ENCODE measurements at regions not wholly inside any gene's neighbourhood (a gene's known extent, or its start where the extent isn't known, plus 50 kb on each side); places are given as distances from the start of the nearest gene placed in this dataset.

GRCh38 chr3:84125201-84125721 is 833.5 kb upstream of the CADM2 start:
- Histone ChIP-seq H3K27me3 (ENCODE audit: insufficient read depth, low read length, poor library complexity, severe bottlenecking) (no peaks in the 10 kb centered on the region), H3K36me3 (ENCODE audit: insufficient read depth, low read length) (no peaks in the 10 kb centered on the region), H3K4me2 (ENCODE audit: low read depth, low read length, poor library complexity, severe bottlenecking) (no peak overlapping the region), H4K20me1 (ENCODE audit: insufficient read depth, low read length, poor library complexity, severe bottlenecking) (no peaks in the 10 kb centered on the region), H3K79me2 (ENCODE audit: insufficient read depth, low read length) (no peaks in the 10 kb centered on the region), H3K9me2 (replicated peaks; ENCODE audit: low read depth, low read length) (no peaks in the 10 kb centered on the region), H2AFZ (ENCODE audit: low read length) (no peak overlapping the region), H3K9me3 (ENCODE audit: insufficient read depth, low read depth, low read length) (no peaks in the 10 kb centered on the region), H3K4me3 (ENCODE audit: low read length, poor library complexity, severe bottlenecking) (no peak overlapping the region), H3F3A (ENCODE audit: low read depth) (no peaks in the 10 kb centered on the region), H3K4me1 (ENCODE audit: insufficient read depth, low read length, poor library complexity, severe bottlenecking) (no peaks in the 10 kb centered on the region), H3K9ac (ENCODE audit: low read depth, low read length, poor library complexity, severe bottlenecking) (no peak overlapping the region)
- TF ChIP-seq EZH2phosphoT487 (IDR thresholded peaks at IDR 0.05; ENCODE audit: borderline replicate concordance) (no peak), CTCF (conservative IDR thresholded peaks at IDR 0.05; ENCODE audit: low read length) (no peak)

DNA sequence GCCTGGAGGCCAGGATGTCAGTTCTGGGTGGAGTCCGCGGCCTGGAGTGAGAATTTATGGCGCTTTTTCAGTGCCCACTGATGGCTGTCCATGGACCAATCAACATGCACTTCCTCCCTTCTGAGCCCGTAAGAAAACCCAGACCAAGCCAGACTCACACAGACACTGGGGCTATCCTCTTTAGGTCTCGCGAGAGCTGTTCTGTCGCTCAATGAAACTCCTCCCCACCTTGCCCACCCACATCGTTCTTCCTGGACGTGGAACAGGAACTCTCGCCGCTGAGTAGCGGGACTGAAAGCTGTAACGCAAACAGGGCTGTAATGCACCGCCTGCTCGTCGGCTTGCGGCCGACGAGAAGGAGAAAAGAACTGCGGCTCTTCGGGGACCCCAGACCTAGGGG is 833.0 kb upstream of the CADM2 start:
- Histone ChIP-seq H3K27me3 (ENCODE audit: insufficient read depth, low read length, poor library complexity, severe bottlenecking) (no peaks in the 10 kb centered on the region), H3K36me3 (ENCODE audit: insufficient read depth, low read length) (no peaks in the 10 kb centered on the region), H3K9ac (ENCODE audit: low read depth, low read length, poor library complexity, severe bottlenecking) (no peak overlapping the region), H3K4me3 (ENCODE audit: low read length, poor library complexity, severe bottlenecking) (no peak overlapping the region), H3K79me2 (ENCODE audit: insufficient read depth, low read length) (no peaks in the 10 kb centered on the region), H3K4me2 (ENCODE audit: low read depth, low read length, poor library complexity, severe bottlenecking) (no peak overlapping the region), H2AFZ (ENCODE audit: low read length) (no peak overlapping the region), H3K9me2 (replicated peaks; ENCODE audit: low read depth, low read length) (no peaks in the 10 kb centered on the region), H3K4me1 (ENCODE audit: insufficient read depth, low read length, poor library complexity, severe bottlenecking) (no peaks in the 10 kb centered on the region), H3K9me3 (ENCODE audit: insufficient read depth, low read depth, low read length) (no peaks in the 10 kb centered on the region), H3F3A (ENCODE audit: low read depth) (no peaks in the 10 kb centered on the region), H4K20me1 (ENCODE audit: insufficient read depth, low read length, poor library complexity, severe bottlenecking) (no peaks in the 10 kb centered on the region)
- no peak for TF ChIP-seq EZH2phosphoT487 (IDR thresholded peaks at IDR 0.05; ENCODE audit: borderline replicate concordance)
- TF ChIP-seq CTCF (conservative IDR thresholded peaks at IDR 0.05; ENCODE audit: low read length), result no peak

DNA sequence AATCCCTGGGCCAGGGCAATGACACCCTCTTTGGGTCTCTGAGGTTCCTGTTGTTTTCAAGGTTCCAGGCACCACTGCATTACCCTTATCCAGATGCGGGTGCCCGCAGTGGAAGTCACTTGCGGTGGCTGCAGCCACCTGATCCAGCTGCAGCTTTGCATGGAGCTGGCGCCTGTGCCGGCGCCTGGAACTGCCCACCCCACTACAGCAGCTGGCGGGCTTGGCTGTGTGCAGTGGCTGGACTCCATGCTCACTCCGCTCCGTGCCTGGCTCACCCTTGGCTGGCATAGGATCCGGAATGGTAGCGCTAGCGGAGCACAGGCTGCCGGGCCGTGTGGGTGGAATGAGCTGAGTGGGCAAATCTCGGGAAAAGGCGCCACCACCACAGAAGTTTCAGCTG is 832.6 kb upstream of the CADM2 start:
- H3K9me3 ChIP-seq (ENCODE audit: insufficient read depth, low read depth, low read length), result no peaks in the 10 kb centered on the region
- no peaks in the 10 kb centered on the region for H3F3A ChIP-seq (ENCODE audit: low read depth)
- no peak overlapping the region for H2AFZ ChIP-seq (ENCODE audit: low read length)
- H3K79me2 ChIP-seq (ENCODE audit: insufficient read depth, low read length), result no peaks in the 10 kb centered on the region
- no peak overlapping the region for H3K9ac ChIP-seq (ENCODE audit: low read depth, low read length, poor library complexity, severe bottlenecking)
- no peaks in the 10 kb centered on the region for H3K4me1 ChIP-seq (ENCODE audit: insufficient read depth, low read length, poor library complexity, severe bottlenecking)
- H4K20me1 ChIP-seq (ENCODE audit: insufficient read depth, low read length, poor library complexity, severe bottlenecking), result no peaks in the 10 kb centered on the region
- no peak overlapping the region for H3K4me2 ChIP-seq (ENCODE audit: low read depth, low read length, poor library complexity, severe bottlenecking)
- no peaks in the 10 kb centered on the region for H3K9me2 ChIP-seq (replicated peaks; ENCODE audit: low read depth, low read length)
- TF ChIP-seq EZH2phosphoT487 (IDR thresholded peaks at IDR 0.05; ENCODE audit: borderline replicate concordance) (no peak), CTCF (conservative IDR thresholded peaks at IDR 0.05; ENCODE audit: low read length) (no peak)
- no peaks in the 10 kb centered on the region for H3K27me3 ChIP-seq (ENCODE audit: insufficient read depth, low read length, poor library complexity, severe bottlenecking)
- H3K4me3 ChIP-seq (ENCODE audit: low read length, poor library complexity, severe bottlenecking), result no peak overlapping the region
- H3K36me3 ChIP-seq (ENCODE audit: insufficient read depth, low read length), result no peaks in the 10 kb centered on the region
